IPS-18c (cell line): ENCODE measurements at regions not wholly inside any gene's neighbourhood (a gene's known extent, or its start where the extent isn't known, plus 50 kb on each side); places are given as distances from the start of the nearest gene placed in this dataset.
"Not testable (repeated sequence)": the region's sequence is repeated elsewhere in the genome, so short reads cannot be mapped to it uniquely, and the experiment has no call there.

ENCODE experiments used
- H3K4me3 ChIP-seq: 2 replicates; pipeline ENCODE4 v1.7.0; 2013; ENCODE audit warnings: low read depth, mild to moderate bottlenecking, low read length, moderate library complexity; ENCODE audit not compliant: insufficient read depth
- H3K9me3 ChIP-seq: one replicate; pipeline ENCODE4 v1.6.1; 2013; ENCODE audit warnings: mild to moderate bottlenecking, low read length, moderate library complexity; ENCODE audit not compliant: control insufficient read depth, insufficient read depth

DNA sequence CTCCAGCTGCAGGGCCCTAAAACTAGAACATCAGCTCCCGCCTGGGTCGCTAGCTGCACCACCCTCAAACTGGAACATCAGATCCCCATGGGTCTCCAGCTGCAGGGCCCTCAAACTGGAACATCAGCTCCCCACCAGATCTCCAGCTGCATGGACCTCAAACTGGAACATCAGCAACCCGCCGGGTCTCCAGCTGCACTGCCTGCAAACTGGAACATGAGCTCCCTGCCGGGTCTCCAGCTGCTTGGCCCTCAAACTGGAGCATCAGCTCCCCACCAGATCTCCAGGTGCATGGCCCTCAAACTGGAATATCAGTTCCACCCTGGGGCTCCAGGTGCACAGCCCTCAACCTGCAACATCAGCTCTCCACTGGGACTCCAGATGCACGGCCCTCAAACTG is 82.7 kb downstream of the TFRC start:
- not testable (repeated sequence) for H3K4me3 ChIP-seq, H3K9me3 ChIP-seq

DNA sequence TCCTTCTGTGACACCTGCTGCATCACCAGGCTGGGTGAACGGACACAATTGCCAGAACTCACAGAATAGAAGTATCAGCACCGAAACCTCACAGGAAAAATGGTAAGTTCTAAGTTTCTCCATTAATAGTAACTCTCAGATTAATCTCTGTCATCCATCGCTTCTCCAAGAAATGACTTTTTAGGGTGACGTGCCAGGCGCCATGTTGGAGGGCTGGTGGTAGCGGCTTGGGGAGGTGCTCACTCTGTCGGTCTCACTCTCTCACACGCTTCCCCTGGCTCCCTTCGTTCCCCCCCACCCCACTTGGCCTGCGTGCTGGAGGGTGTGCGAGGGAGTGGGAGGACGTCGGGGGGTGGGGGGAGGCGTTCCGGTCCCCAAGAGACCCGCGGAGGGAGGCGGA is 85.6 kb downstream of the TFRC start:
- H3K9me3 ChIP-seq, H3K4me3 ChIP-seq: not testable (repeated sequence)

GRCh38 chr3:195994343-195994742 is 86.0 kb upstream of the TNK2 start:
- H3K9me3 ChIP-seq, H3K4me3 ChIP-seq: not testable (repeated sequence)

GRCh38 chr3:195993671-195994070 is 85.3 kb upstream of the TNK2 start:
- H3K4me3 ChIP-seq, H3K9me3 ChIP-seq: not testable (repeated sequence)

DNA sequence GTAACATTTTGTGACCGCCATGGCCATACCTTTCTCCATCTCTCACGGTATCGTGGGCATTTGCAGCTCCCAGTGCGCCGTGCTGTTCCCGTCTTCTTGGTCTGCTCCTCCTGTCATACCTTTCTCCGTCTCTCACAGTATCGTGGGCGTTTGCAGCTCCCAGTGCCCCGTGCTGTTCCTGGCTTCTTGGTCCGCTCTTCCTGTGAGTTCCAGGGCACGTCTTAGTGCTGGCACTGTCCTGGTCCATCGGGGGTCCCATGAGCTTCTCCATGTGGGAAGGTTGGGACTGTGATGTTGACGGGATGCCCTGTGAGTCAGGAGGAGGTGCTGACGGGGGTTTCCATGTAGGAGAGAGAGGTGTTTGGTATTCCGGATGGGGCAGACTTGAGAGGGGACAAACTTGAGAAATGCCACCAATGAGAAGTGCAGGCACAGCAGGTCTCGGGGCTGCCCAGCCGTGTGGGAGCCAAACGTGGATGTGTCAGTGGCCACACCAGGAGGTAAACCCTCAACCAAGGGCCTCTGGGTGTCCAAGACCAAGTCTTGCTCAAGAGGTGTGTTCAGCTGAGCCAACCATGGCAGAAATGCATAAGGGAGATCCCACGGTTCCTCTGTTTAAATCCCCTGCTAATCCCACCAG is 84.7 kb upstream of the TNK2 start:
- not testable (repeated sequence) for H3K4me3 ChIP-seq, H3K9me3 ChIP-seq

DNA sequence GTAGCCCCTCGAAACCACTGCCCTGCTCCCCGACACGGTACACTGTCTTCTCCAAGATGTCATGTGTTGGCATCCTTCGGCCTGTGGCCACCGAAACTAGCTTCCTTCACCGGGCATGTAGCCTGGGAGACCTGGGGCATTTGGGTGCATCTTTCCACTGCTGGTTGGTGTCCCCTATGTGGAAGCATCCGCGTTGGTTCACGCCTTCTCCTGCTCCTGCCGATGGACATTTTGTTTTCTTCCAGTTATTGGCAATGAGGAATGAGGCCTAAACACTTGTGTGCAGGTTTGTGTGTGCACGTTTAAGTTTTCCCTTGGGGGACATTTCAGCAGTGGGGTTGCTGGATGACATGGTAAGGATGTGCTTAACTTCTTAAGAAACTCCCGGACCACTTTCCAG is 83.6 kb upstream of the TNK2 start:
- H3K4me3 ChIP-seq, H3K9me3 ChIP-seq: not testable (repeated sequence)

GRCh38 chr3:195991243-195991642 is 82.9 kb upstream of the TNK2 start:
- H3K4me3 ChIP-seq = not testable (repeated sequence)

DNA sequence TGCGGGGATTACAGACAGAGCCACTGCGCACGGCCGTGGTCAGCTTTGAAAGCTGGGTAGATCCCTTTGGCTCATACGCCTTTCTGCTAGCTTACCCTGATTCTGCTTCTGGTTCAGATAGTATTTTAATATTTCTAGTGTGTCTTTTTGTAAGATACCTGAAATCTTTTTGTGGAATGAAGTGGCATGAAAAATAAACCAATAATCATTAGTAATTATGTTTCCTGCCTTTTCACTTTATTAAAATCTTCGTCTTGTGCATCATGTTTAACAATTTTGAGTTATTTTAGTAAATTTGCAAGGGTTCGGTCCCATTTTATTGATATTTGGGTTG is 82.5 kb upstream of the TNK2 start:
- not testable (repeated sequence) for H3K9me3 ChIP-seq
- H3K4me3 ChIP-seq = peak overlapping the region; percentile 62

More at GRCh38 chr3:195991243-195991642, 82.9 kb upstream of the TNK2 start:
- not testable (repeated sequence) for H3K9me3 ChIP-seq

- not testable (repeated sequence) for H3K9me3 ChIP-seq
- H3K4me3 ChIP-seq = peak overlapping the region; percentile 62
Observed at GRCh38 chr3:195989921-195990840, 81.8 kb upstream of the TNK2 start.

- peak overlapping the region; percentile 51 for H3K4me3 ChIP-seq
- not testable (repeated sequence) for H3K9me3 ChIP-seq
Observed at GRCh38 chr3:195989197-195989920, 81.0 kb upstream of the TNK2 start.

DNA sequence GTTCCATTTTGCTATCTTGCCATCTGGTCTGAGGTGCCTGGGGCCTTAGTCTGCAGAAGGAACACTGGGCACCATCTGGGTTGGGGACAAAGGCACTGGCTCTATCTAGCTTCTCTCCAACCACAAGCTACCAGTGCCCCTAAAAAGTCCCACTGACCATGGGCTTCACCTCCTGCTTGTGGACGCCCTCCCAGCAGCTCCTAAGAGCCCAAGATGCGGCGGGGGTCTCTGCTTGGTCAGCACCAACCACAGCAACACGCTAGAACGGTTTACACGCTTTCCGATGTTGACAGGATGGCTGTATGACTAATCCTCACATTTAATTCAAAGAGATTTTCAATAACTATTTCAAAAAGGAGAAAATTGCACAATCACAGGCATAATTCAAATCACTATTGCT is 80.4 kb upstream of the TNK2 start:
- not testable (repeated sequence) for H3K4me3 ChIP-seq

GRCh38 chr3:195987001-195987400 is 78.7 kb upstream of the TNK2 start:
- not testable (repeated sequence) for H3K4me3 ChIP-seq, H3K9me3 ChIP-seq

More for the DNA sequence above, 80.4 kb upstream of the TNK2 start:
- not testable (repeated sequence) for H3K9me3 ChIP-seq

DNA sequence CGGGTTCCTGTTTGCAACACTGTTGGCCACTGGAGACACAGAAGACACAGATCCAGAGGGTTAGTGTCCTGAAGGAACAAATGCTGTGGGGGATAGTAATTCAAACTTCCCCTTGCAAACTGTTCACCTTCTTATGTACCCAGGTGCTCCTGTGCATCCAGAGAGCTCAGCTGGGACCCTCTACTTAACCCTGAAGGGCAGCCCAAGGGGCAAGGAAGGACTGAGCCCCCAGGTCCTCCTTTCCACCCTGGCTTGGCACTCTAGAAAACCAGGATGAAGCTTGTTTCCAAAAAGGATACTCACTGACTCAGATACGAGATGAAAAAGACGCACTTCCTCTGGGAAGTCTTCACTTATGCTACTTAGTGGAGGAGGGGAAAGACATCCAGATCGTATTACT is 78.2 kb upstream of the TNK2 start:
- not testable (repeated sequence) for H3K4me3 ChIP-seq, H3K9me3 ChIP-seq

DNA sequence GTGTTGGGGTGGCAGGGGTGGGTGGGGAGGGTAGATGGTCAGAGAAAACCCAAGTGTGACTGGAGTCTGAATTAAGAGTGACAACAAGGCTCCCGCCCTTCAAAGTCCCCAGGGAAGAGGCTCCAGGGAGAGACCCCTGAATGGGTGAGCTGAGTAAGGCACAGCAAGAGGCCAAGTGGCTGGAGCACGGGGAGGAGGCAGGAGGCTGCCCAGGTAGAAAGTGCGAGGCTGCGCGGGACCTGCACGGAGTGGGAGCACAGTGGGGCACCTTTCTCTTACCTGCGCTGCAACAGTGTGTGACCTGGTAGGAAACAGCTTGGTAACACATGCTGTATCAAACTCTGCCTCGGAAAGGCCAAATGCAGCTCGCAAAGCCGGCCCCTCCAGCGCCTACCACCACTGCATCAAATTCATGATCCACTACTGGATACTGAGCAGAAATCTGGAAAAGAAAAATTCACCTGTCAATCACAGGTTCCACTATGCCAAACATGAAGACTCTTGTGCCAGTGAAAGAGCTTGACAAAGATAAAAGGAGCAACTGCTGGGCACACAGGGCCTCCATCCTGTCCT is 77.1 kb upstream of the TNK2 start:
- H3K4me3 ChIP-seq, H3K9me3 ChIP-seq: not testable (repeated sequence)

GRCh38 chr3:195984392-195985030 is 76.2 kb upstream of the TNK2 start:
- not testable (repeated sequence) for H3K9me3 ChIP-seq, H3K4me3 ChIP-seq

DNA sequence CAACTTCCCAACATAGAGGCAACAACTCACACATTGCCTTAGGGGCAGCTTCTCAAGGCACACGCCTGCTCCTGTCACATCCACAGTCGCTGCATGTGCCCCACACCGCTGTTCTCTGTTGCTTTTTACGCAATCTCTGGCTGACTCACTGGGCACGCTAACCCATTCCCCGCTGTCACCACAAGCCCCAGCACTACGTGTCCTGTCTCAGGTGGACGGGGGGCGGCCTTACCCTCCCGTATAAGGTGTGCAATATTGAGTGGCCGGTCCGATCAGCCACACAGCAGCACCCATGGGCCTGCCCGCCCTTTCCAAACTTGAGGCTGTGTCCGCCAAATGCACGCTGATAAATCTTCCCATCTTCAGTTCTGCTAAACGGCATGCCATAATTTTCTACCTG is 75.5 kb upstream of the TNK2 start:
- not testable (repeated sequence) for H3K4me3 ChIP-seq, H3K9me3 ChIP-seq

GRCh38 chr3:195982754-195983153 is 74.4 kb upstream of the TNK2 start:
- H3K9me3 ChIP-seq, H3K4me3 ChIP-seq: not testable (repeated sequence)
